ENCODE measurements at regions not wholly inside any gene's neighbourhood (a gene's known extent, or its start where the extent isn't known, plus 50 kb on each side); places are given as distances from the start of the nearest gene placed in this dataset.

DNA sequence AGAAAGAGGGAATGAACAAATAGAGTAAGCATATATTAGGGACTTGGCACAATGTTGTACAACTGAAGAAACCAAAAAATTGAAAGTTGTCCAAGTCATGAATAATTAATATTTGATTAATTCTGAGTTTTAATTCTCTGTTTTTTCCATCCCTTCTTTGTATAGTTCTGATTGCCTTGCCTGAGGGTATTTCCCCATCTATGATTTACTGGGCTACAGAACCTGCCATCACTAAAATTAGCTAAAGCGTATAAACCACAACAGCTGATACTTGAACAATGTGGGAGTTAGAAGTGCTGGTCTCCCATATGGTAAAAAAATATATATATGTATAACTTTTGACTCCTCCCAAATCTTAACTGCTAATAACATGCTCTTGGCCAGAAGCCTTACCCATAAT is 1253.5 kb upstream of the CDH6 start (continued):
- TF ChIP-seq EP300 (IDR thresholded peaks at IDR 0.05; ENCODE audit: borderline replicate concordance in 1 of 2, low read depth in 1 of 2, low read length in 1 of 2) (no peak), RAD21 (IDR thresholded peaks at IDR 0.05; ENCODE audit: low read length) (no peak), CHD2 (IDR thresholded peaks at IDR 0.05; ENCODE audit: low read length, partially characterized antibody) (no peak), RCOR1 (IDR thresholded peaks at IDR 0.05; ENCODE audit: low read length) (no peak), TCF12 (IDR thresholded peaks at IDR 0.05) (no peak)
- TF ChIP-seq, protein P1, sequence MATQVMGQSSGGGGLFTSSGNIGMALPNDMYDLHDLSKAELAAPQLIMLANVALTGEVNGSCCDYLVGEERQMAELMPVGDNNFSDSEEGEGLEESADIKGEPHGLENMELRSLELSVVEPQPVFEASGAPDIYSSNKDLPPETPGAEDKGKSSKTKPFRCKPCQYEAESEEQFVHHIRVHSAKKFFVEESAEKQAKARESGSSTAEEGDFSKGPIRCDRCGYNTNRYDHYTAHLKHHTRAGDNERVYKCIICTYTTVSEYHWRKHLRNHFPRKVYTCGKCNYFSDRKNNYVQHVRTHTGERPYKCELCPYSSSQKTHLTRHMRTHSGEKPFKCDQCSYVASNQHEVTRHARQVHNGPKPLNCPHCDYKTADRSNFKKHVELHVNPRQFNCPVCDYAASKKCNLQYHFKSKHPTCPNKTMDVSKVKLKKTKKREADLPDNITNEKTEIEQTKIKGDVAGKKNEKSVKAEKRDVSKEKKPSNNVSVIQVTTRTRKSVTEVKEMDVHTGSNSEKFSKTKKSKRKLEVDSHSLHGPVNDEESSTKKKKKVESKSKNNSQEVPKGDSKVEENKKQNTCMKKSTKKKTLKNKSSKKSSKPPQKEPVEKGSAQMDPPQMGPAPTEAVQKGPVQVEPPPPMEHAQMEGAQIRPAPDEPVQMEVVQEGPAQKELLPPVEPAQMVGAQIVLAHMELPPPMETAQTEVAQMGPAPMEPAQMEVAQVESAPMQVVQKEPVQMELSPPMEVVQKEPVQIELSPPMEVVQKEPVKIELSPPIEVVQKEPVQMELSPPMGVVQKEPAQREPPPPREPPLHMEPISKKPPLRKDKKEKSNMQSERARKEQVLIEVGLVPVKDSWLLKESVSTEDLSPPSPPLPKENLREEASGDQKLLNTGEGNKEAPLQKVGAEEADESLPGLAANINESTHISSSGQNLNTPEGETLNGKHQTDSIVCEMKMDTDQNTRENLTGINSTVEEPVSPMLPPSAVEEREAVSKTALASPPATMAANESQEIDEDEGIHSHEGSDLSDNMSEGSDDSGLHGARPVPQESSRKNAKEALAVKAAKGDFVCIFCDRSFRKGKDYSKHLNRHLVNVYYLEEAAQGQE (IDR thresholded peaks at IDR 0.05; ENCODE audit: low read depth, low read length) = no peak

DNA sequence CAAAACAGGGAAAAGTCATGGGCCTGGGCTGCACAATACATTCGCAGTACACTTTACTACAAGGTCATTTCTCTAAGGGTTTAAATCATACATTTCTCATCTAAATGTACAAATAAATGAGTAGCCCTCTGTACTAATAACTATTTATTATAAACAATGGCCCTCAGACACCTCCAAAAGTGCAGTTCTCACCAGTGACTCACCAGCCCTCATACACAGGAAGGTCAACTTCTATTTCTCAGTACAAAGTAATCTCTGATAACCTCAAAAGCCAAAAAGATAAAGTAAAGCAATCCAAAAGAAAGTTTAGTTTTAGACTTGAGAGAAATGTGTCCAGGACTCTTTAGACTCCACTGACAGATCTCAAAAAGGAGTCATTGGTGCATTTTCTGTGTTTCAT is 1258.1 kb upstream of the CDH6 start:
- Histone ChIP-seq H3K9me2 (no peaks in the 10 kb centered on the region), H3K9me3 (no peaks in the 10 kb centered on the region), H3K4me1 (ENCODE audit: control insufficient read depth in 1 of 2, insufficient read depth in 2 of 2, low read depth in 1 of 2, low read length in 1 of 2) (no peaks in the 10 kb centered on the region), H3F3A (replicated peaks; ENCODE audit: insufficient read depth) (no peaks in the 10 kb centered on the region), H3K9ac (no peak overlapping the region), H3K79me2 (ENCODE audit: insufficient read depth) (no peaks in the 10 kb centered on the region), H2AFZ (ENCODE audit: low read depth) (no peak overlapping the region), H3K4me3 (ENCODE audit: low read depth in 2 of 2, low read length in 1 of 2) (no peak overlapping the region), H3K27ac (ENCODE audit: low read depth in 2 of 2, low read length in 1 of 2) (no peak overlapping the region), H3K27me3 (ENCODE audit: insufficient read depth) (no peaks in the 10 kb centered on the region), H3K4me2 (no peak overlapping the region), H4K20me1 (ENCODE audit: insufficient read depth) (no peaks in the 10 kb centered on the region), H3K36me3 (replicated peaks in 1 of 2; ENCODE audit: control insufficient read depth in 1 of 2, insufficient read depth in 2 of 2, low read length in 1 of 2) (no peaks in the 10 kb centered on the region)
- TF ChIP-seq, protein P1 (IDR thresholded peaks at IDR 0.05; ENCODE audit: low read depth, low read length) = no peak
- TF ChIP-seq EP300 (IDR thresholded peaks at IDR 0.05; ENCODE audit: borderline replicate concordance in 1 of 2, low read depth in 1 of 2, low read length in 1 of 2) (no peak), EZH2phosphoT487 (IDR thresholded peaks at IDR 0.05; ENCODE audit: borderline replicate concordance, low read depth) (no peak), CHD2 (IDR thresholded peaks at IDR 0.05; ENCODE audit: low read length, partially characterized antibody) (no peak), FOXJ3 (CRISPR knock-in tag; IDR thresholded peaks at IDR 0.05) (no peak), POLR2AphosphoS5 (IDR thresholded peaks at IDR 0.05; ENCODE audit: low read depth, low read length) (no peak), TCF12 (IDR thresholded peaks at IDR 0.05) (no peak), TEAD4 (IDR thresholded peaks at IDR 0.05; ENCODE audit: borderline replicate concordance, insufficient read depth) (no peak)
- TF ChIP-seq, protein P2, sequence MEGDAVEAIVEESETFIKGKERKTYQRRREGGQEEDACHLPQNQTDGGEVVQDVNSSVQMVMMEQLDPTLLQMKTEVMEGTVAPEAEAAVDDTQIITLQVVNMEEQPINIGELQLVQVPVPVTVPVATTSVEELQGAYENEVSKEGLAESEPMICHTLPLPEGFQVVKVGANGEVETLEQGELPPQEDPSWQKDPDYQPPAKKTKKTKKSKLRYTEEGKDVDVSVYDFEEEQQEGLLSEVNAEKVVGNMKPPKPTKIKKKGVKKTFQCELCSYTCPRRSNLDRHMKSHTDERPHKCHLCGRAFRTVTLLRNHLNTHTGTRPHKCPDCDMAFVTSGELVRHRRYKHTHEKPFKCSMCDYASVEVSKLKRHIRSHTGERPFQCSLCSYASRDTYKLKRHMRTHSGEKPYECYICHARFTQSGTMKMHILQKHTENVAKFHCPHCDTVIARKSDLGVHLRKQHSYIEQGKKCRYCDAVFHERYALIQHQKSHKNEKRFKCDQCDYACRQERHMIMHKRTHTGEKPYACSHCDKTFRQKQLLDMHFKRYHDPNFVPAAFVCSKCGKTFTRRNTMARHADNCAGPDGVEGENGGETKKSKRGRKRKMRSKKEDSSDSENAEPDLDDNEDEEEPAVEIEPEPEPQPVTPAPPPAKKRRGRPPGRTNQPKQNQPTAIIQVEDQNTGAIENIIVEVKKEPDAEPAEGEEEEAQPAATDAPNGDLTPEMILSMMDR (IDR thresholded peaks at IDR 0.05) = no peak
- ChIA-PET CTCF (no interaction called here), POLR2A (no interaction called here)
- 4% methylated on average over 1 of the region's 1 CpG for WGBS (ENCODE audit: low lambda C conversion rate)
- DNase-seq = no peak

All from SK-N-SH (cell line).